H1 (cell line): ENCODE measurements at regions not wholly inside any gene's neighbourhood (a gene's known extent, or its start where the extent isn't known, plus 50 kb on each side); places are given as distances from the start of the nearest gene placed in this dataset.

ENCODE experiments used
- CTCF ChIA-PET: fragments of 300-600 bp; sonication (Branson Sonifier 250); formaldehyde crosslinking; loops from one replicate; lab custom pipeline; 2021; ENCODE audit not compliant: partially characterized antibody; lab: Charles Lee
- POLR2A ChIA-PET: fragments of 300-600 bp; sonication (Branson Sonifier 250); formaldehyde crosslinking; loops from one replicate; lab custom pipeline; 2021; ENCODE audit warnings: inconsistent platforms; ENCODE audit not compliant: partially characterized antibody; lab: Charles Lee
- DNase-seq, 2 experiments: peaks; one replicate each; pipeline versions ENCODE4 v3.0.0 to v3.0.0-alpha.2; 2010 to 2022; ENCODE audit warnings: low spot score in 2 of 2, low read depth in 1 of 2, mixed read lengths in 1 of 2
- FAIRE-seq: peaks from 2 replicates; lab custom pipeline; 2011; peaks lifted over from hg19 to GRCh38; lab: Jason Lieb, UNC
- H2AFZ ChIP-seq: 2 replicates; pipeline ENCODE4 v1.8.1; 2012; ENCODE audit warnings: low read length, inconsistent platforms
- H2AK5ac ChIP-seq: 2 replicates; pipeline ENCODE4 v1.6.1; 2013; ENCODE audit warnings: low read depth, low read length
- H2BK120ac ChIP-seq: replicated peaks from 2 replicates; pipeline ENCODE3; 2013; ENCODE audit warnings: low read depth, low read length, inconsistent platforms
- H2BK12ac ChIP-seq: 2 replicates; pipeline ENCODE4 v1.6.1; 2013; ENCODE audit warnings: low read depth, low read length
- H2BK15ac ChIP-seq: 2 replicates; pipeline ENCODE4 v1.6.1; 2013; ENCODE audit warnings: low read length
- H2BK20ac ChIP-seq: 2 replicates; pipeline ENCODE4 v1.6.1; 2013; ENCODE audit warnings: low read length
- H2BK5ac ChIP-seq: 2 replicates; pipeline ENCODE4 v1.6.1; 2013; ENCODE audit warnings: low read depth, low read length
- H3K14ac ChIP-seq: 2 replicates; pipeline ENCODE4 v1.6.1; 2013; ENCODE audit warnings: inconsistent platforms; ENCODE audit not compliant: insufficient read length
- H3K18ac ChIP-seq: 2 replicates; pipeline ENCODE4 v1.6.1; 2013; ENCODE audit warnings: low read length; ENCODE audit errors: extremely low read depth
- H3K23ac ChIP-seq: 2 replicates; pipeline ENCODE4 v1.6.1; 2013; ENCODE audit warnings: inconsistent platforms; ENCODE audit not compliant: insufficient read length
- H3K23me2 ChIP-seq: 2 replicates; pipeline ENCODE4 v1.6.1; 2013; ENCODE audit warnings: low read depth, low read length
- H3K27ac ChIP-seq: 2 replicates; pipeline ENCODE4 v1.6.1; 2011; ENCODE audit warnings: low read depth, low read length, inconsistent platforms
- H3K27me3 ChIP-seq, 4 experiments: replicated peaks in 1 of 4; 1 replicate in 1 of 4; 2 replicates in 3 of 4; pipeline versions ENCODE4 v1.6.1 to v1.8.1; 2011 to 2013; ENCODE audit warnings: low read length in 3 of 4, mild to moderate bottlenecking in 3 of 4, inconsistent platforms in 2 of 4, mixed read lengths in 2 of 4, moderate library complexity in 1 of 4; ENCODE audit not compliant: control insufficient read depth in 3 of 4, insufficient read depth in 3 of 4; ENCODE audit errors: extremely low read depth in 1 of 4
- H3K36me3 ChIP-seq, 4 experiments: 2 replicates each; pipeline versions ENCODE4 v1.6.1 to v1.8.1; 2011 to 2013; ENCODE audit warnings: mild to moderate bottlenecking in 4 of 4, low read length in 3 of 4, moderate library complexity in 2 of 4, control low read depth in 1 of 4, inconsistent platforms in 1 of 4; ENCODE audit not compliant: insufficient read depth in 4 of 4, control insufficient read depth in 2 of 4
- H3K4ac ChIP-seq: replicated peaks from 2 replicates; pipeline ENCODE3; 2013; ENCODE audit warnings: low read length, low read depth, mixed read lengths, inconsistent platforms; ENCODE audit not compliant: insufficient read length
- H3K4me1 ChIP-seq, 4 experiments: replicated peaks in 1 of 4; 1 replicate in 1 of 4; 2 replicates in 3 of 4; pipeline versions ENCODE4 v1.6.1 to v1.8.1; 2011 to 2013; ENCODE audit warnings: low read length in 3 of 4, inconsistent platforms in 2 of 4, mixed read lengths in 1 of 4; ENCODE audit not compliant: insufficient read depth in 4 of 4, control insufficient read depth in 3 of 4
- H3K4me2 ChIP-seq, 2 experiments: 2 replicates each; pipeline versions ENCODE4 v1.6.1 to v1.8.1; 2011 to 2013; ENCODE audit warnings: low read depth in 2 of 2, low read length in 2 of 2, control low read depth in 1 of 2, inconsistent platforms in 1 of 2, mild to moderate bottlenecking in 1 of 2; ENCODE audit not compliant: insufficient read depth in 1 of 2
- H3K4me3 ChIP-seq, 4 experiments: fragments of 200-600, 300-600 bp in 1 of 4; sonication (generic), shearing (Covaris generic), sonication (Bioruptor Twin) in 1 of 4; 2 replicates each; pipeline versions ENCODE4 v1.5.1 to v1.8.1; 2011 to 2016; ENCODE audit warnings: low read length in 4 of 4, low read depth in 3 of 4, control low read depth in 2 of 4, inconsistent platforms in 2 of 4, mild to moderate bottlenecking in 2 of 4, mixed read lengths in 1 of 4, moderate library complexity in 1 of 4; ENCODE audit not compliant: insufficient read depth in 2 of 4; ENCODE audit errors: extremely low read depth in 1 of 4
- H3K56ac ChIP-seq: replicated peaks from 2 replicates; pipeline ENCODE3; 2013; ENCODE audit warnings: low read depth, mild to moderate bottlenecking, mixed read lengths, low read length, inconsistent platforms; ENCODE audit not compliant: insufficient read length
- H3K79me1 ChIP-seq: 2 replicates; pipeline ENCODE4 v1.6.1; 2013; ENCODE audit warnings: low read depth, low read length, control low read depth
- H3K79me2 ChIP-seq, 2 experiments: 2 replicates each; pipeline versions ENCODE4 v1.6.1 to v1.8.1; 2012 to 2013; ENCODE audit warnings: low read length in 2 of 2, mild to moderate bottlenecking in 2 of 2, inconsistent platforms in 1 of 2; ENCODE audit not compliant: insufficient read depth in 2 of 2, control insufficient read depth in 1 of 2
- H3K9ac ChIP-seq, 4 experiments: replicated peaks in 1 of 4; 1 replicate in 1 of 4; 2 replicates in 3 of 4; pipeline versions ENCODE4 v1.6.1 to v1.8.1; 2011 to 2013; ENCODE audit warnings: low read depth in 3 of 4, low read length in 3 of 4, control low read depth in 2 of 4, mild to moderate bottlenecking in 2 of 4, moderate library complexity in 2 of 4, inconsistent platforms in 1 of 4; ENCODE audit errors: extremely low read depth in 1 of 4
- H3K9me3 ChIP-seq, 2 experiments: 2 replicates each; pipeline versions ENCODE4 v1.6.1 to v1.8.1; 2012 to 2013; ENCODE audit warnings: mild to moderate bottlenecking in 2 of 2, moderate library complexity in 2 of 2, control low read depth in 1 of 2, inconsistent platforms in 1 of 2, low read depth in 1 of 2, low read length in 1 of 2, mixed read lengths in 1 of 2; ENCODE audit not compliant: insufficient read depth in 2 of 2
- H4K20me1 ChIP-seq, 2 experiments: replicated peaks in 1 of 2; 2 replicates each; pipeline versions ENCODE3 to v1.8.1; 2011 to 2013; ENCODE audit warnings: inconsistent platforms in 2 of 2, low read length in 2 of 2, mild to moderate bottlenecking in 1 of 2; ENCODE audit not compliant: insufficient read depth in 2 of 2, control insufficient read depth in 1 of 2
- H4K5ac ChIP-seq: 2 replicates; pipeline ENCODE4 v1.6.1; 2013; ENCODE audit warnings: low read length, low read depth, mixed read lengths, inconsistent platforms; ENCODE audit not compliant: insufficient read length
- H4K8ac ChIP-seq: 2 replicates; pipeline ENCODE4 v1.8.0; 2013; ENCODE audit warnings: mild to moderate bottlenecking, moderate library complexity, low read length, inconsistent platforms; ENCODE audit not compliant: insufficient read depth; ENCODE audit errors: extremely low read depth
- H4K91ac ChIP-seq: replicated peaks from 2 replicates; pipeline ENCODE3; 2013; ENCODE audit warnings: low read length, mixed read lengths, inconsistent platforms; ENCODE audit not compliant: insufficient read length
- ATF3 ChIP-seq: IDR thresholded peaks from 2 replicates; pipeline ENCODE4 v1.6.1; 2011; ENCODE audit warnings: low read depth, mild to moderate bottlenecking, low read length; ENCODE audit not compliant: insufficient read depth
- CTBP2 ChIP-seq: IDR thresholded peaks from 2 replicates; pipeline ENCODE4 v1.7.0; 2011; ENCODE audit warnings: borderline replicate concordance, mild to moderate bottlenecking, moderate library complexity, mixed read lengths, low read length; ENCODE audit not compliant: insufficient read depth, insufficient read length
- KDM1A ChIP-seq: fragments of 200-600, 300-600 bp; sonication (generic); IDR thresholded peaks from 2 replicates; pipeline ENCODE4 v1.7.1; 2016; ENCODE audit warnings: mild to moderate bottlenecking, low read length, borderline replicate concordance
- KDM5A ChIP-seq: fragments of 200-600 bp; IDR thresholded peaks from 2 replicates; pipeline ENCODE4 v1.7.1; 2012; ENCODE audit warnings: mild to moderate bottlenecking, low read length, inconsistent platforms, mixed read lengths
- POLR2AphosphoS5 ChIP-seq: IDR thresholded peaks from 2 replicates; pipeline ENCODE4 v1.6.1; 2011; ENCODE audit warnings: low read depth, low read length
- TEAD4 ChIP-seq: IDR thresholded peaks from 2 replicates; pipeline ENCODE4 v1.6.1; 2012; ENCODE audit warnings: low read depth, low read length, inconsistent platforms, mixed read lengths
- USF2 ChIP-seq: IDR thresholded peaks from 2 replicates; pipeline ENCODE4 v1.6.1; 2011; ENCODE audit warnings: low read length, improper control_type of control experiment
- WGBS, 2 experiments: shearing (Covaris generic) in 1 of 2; methylation state at CpG; one replicate each; pipeline versions ENCODE4 v1.1.6 to v1.1.7; 2013 to 2015; ENCODE audit warnings: low lambda C conversion rate in 2 of 2, mixed read lengths in 2 of 2, inconsistent platforms in 1 of 2, low coverage in 1 of 2, missing lambda C conversion rate in 1 of 2; ENCODE audit not compliant: insufficient replicate concordance in 2 of 2, insufficient coverage in 1 of 2, insufficient read length in 1 of 2; ENCODE audit errors: extremely low coverage in 1 of 2, missing lambda C conversion rate in 1 of 2; 5-methylcytosine and 5-hydroxymethylcytosine counted together
- TF ChIP-seq, protein P1 (sequence below): IDR thresholded peaks from 2 replicates; pipeline ENCODE4 v1.6.1; 2012; ENCODE audit warnings: low read length, inconsistent platforms

- 89% methylated on average over 8 of the region's 8 CpGs; no CpG with 5 or more reads in 1 of the 2 experiments for WGBS, 2 experiments
- no peak overlapping the region for H2BK5ac ChIP-seq
- TF ChIP-seq POLR2AphosphoS5 (no peak), CTBP2 (no peak), ATF3 (no peak), TEAD4 (no peak), USF2 (no peak), KDM5A (no peak), KDM1A (no peak)
- TF ChIP-seq, protein P1, sequence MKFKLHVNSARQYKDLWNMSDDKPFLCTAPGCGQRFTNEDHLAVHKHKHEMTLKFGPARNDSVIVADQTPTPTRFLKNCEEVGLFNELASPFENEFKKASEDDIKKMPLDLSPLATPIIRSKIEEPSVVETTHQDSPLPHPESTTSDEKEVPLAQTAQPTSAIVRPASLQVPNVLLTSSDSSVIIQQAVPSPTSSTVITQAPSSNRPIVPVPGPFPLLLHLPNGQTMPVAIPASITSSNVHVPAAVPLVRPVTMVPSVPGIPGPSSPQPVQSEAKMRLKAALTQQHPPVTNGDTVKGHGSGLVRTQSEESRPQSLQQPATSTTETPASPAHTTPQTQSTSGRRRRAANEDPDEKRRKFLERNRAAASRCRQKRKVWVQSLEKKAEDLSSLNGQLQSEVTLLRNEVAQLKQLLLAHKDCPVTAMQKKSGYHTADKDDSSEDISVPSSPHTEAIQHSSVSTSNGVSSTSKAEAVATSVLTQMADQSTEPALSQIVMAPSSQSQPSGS: no peak
Measured at GRCh38 chr1:14476170-14476955, 122.1 kb upstream of the KAZN start.

More at GRCh38 chr1:14476170-14476955, 122.1 kb upstream of the KAZN start:
- H3K27me3 ChIP-seq: no peaks in the 10 kb centered on the region
- H3K56ac ChIP-seq: no peak overlapping the region
- H4K8ac ChIP-seq: no peak overlapping the region
- no peak for DNase-seq
- POLR2A ChIA-PET: no interaction called here
- H3K79me1 ChIP-seq: no peaks in the 10 kb centered on the region
- no peak overlapping the region for H2BK120ac ChIP-seq
- no peak overlapping the region for H2AFZ ChIP-seq
- no peak overlapping the region for H3K18ac ChIP-seq
- H4K20me1 ChIP-seq: peaks cover 0 to 2% of the 10 kb centered on the region in 2 experiments
- H3K4me3 ChIP-seq: no peak overlapping the region
- no peak overlapping the region for H4K5ac ChIP-seq
- no peak overlapping the region for H2BK15ac ChIP-seq
- H3K27ac ChIP-seq: no peak overlapping the region
- peaks cover 0 to 3% of the 10 kb centered on the region in 2 experiments; a peak in 1 of 4 replicates for H3K9me3 ChIP-seq
- no peaks in the 10 kb centered on the region for H3K36me3 ChIP-seq
- H3K14ac ChIP-seq: no peak overlapping the region
- H3K4me1 ChIP-seq: no peaks in the 10 kb centered on the region
- no peak overlapping the region for H3K4me2 ChIP-seq
- no peak overlapping the region for H4K91ac ChIP-seq
- no peak overlapping the region for H2BK12ac ChIP-seq
- FAIRE-seq: no peak
- no peak overlapping the region for H2BK20ac ChIP-seq
- H3K23ac ChIP-seq: no peak overlapping the region
- no peak overlapping the region for H2AK5ac ChIP-seq
- no peaks in the 10 kb centered on the region for H3K79me2 ChIP-seq
- peaks cover 4% of the 10 kb centered on the region; the same call in 1 of the 2 replicates for H3K23me2 ChIP-seq
- CTCF ChIA-PET: interaction anchor here (0.8 to 2.0 kb wide), 3 partner anchors 11 to 1803 kb away, joined by 3 to 5 read pairs (median 4); no protein-coding TSS in a partner anchor
- H3K4ac ChIP-seq: no peak overlapping the region
- no peak overlapping the region for H3K9ac ChIP-seq
